Activated T-helper 1 cell treated with anti-CD3 and anti-CD28 coated beads, Interleukin-12 subunit alpha, Interleukin-12 subunit beta, Interleukin-2, Interleukin-4 antibody, amounts not matched to agents 30 ng/mL and 10 ng/mL and 1 ng/mL, durations not matched to agents 14 hours and 24 hours and 36 hours (primary cell): ENCODE measurements at regions not wholly inside any gene's neighbourhood (a gene's known extent, or its start where the extent isn't known, plus 50 kb on each side); places are given as distances from the start of the nearest gene placed in this dataset.
"Not testable (repeated sequence)": the region's sequence is repeated elsewhere in the genome, so short reads cannot be mapped to it uniquely, and the experiment has no call there.

Experiments
- DNase-seq: peaks from one replicate; pipeline ENCODE4 v3.0.0; 2021; ENCODE audit warnings: low spot score
- H3K27ac Mint-ChIP-seq: one replicate; pipeline ENCODE4 v1.8.0; 2021; ENCODE audit warnings: mild to moderate bottlenecking, mixed read lengths
- H3K27me3 Mint-ChIP-seq: one replicate; pipeline ENCODE4 v1.8.0; 2022; ENCODE audit warnings: mild to moderate bottlenecking, moderate library complexity, mixed read lengths; ENCODE audit not compliant: insufficient read depth
- H3K36me3 Mint-ChIP-seq: one replicate; pipeline ENCODE4 v1.8.0; 2021; ENCODE audit warnings: low read depth, mixed read lengths
- H3K4me1 Mint-ChIP-seq: one replicate; pipeline ENCODE4 v1.8.0; 2021; ENCODE audit warnings: low read depth, mixed read lengths
- H3K4me3 Mint-ChIP-seq: one replicate; pipeline ENCODE4 v1.8.0; 2021; ENCODE audit warnings: mild to moderate bottlenecking, moderate library complexity, mixed read lengths
- H3K9me3 Mint-ChIP-seq: one replicate; pipeline ENCODE4 v1.8.0; 2021; ENCODE audit warnings: mixed read lengths
- intact Hi-C: fragments of 100-400 bp; cut with micrococcal nuclease; formaldehyde crosslinking; loops from one replicate; pipeline ENCODE4 v1.15.1; 2024

- no peaks in the 10 kb centered on the region for H3K4me1 Mint-ChIP-seq
- no peaks in the 10 kb centered on the region for H3K36me3 Mint-ChIP-seq
- no peak for DNase-seq
- intact Hi-C loops: no loop called here
- H3K27ac Mint-ChIP-seq: no peak overlapping the region
- no peak overlapping the region for H3K4me3 Mint-ChIP-seq
- peaks cover 10% of the 10 kb centered on the region for H3K9me3 Mint-ChIP-seq
- no peaks in the 10 kb centered on the region for H3K27me3 Mint-ChIP-seq
Measured at GRCh38 chr4:186861317-186861716, 137.7 kb upstream of the FAT1 start.

GRCh38 chr4:186871856-186872255, 148.2 kb upstream of the FAT1 start:
- H3K27ac Mint-ChIP-seq: no peak overlapping the region
- H3K4me1 Mint-ChIP-seq: no peaks in the 10 kb centered on the region
- peaks cover 5% of the 10 kb centered on the region for H3K9me3 Mint-ChIP-seq
- no peaks in the 10 kb centered on the region for H3K27me3 Mint-ChIP-seq
- H3K4me3 Mint-ChIP-seq: no peak overlapping the region
- DNase-seq: no peak
- intact Hi-C loops: no loop called here
- H3K36me3 Mint-ChIP-seq: no peaks in the 10 kb centered on the region

GRCh38 chr4:186873095-186873494, 149.4 kb upstream of the FAT1 start:
- not testable (repeated sequence) for H3K36me3 Mint-ChIP-seq, H3K4me3 Mint-ChIP-seq

GRCh38 chr4:186875476-186875875, 151.8 kb upstream of the FAT1 start:
- H3K9me3 Mint-ChIP-seq: peaks cover 10% of the 10 kb centered on the region
- H3K36me3 Mint-ChIP-seq: no peaks in the 10 kb centered on the region
- intact Hi-C loops: no loop called here
- H3K27me3 Mint-ChIP-seq: no peaks in the 10 kb centered on the region
- H3K4me1 Mint-ChIP-seq: no peaks in the 10 kb centered on the region
- DNase-seq: no peak
- no peak overlapping the region for H3K27ac Mint-ChIP-seq
- H3K4me3 Mint-ChIP-seq: no peak overlapping the region

More at GRCh38 chr4:186873095-186873494, 149.4 kb upstream of the FAT1 start:
- H3K4me1 Mint-ChIP-seq, H3K27me3 Mint-ChIP-seq, H3K27ac Mint-ChIP-seq, DNase-seq, intact Hi-C loops, H3K9me3 Mint-ChIP-seq: not testable (repeated sequence)

- H3K4me1 Mint-ChIP-seq: no peaks in the 10 kb centered on the region
- H3K27me3 Mint-ChIP-seq: no peaks in the 10 kb centered on the region
- intact Hi-C loops: no loop called here
- DNase-seq: no peak
- peaks cover 10% of the 10 kb centered on the region for H3K9me3 Mint-ChIP-seq
- no peaks in the 10 kb centered on the region for H3K36me3 Mint-ChIP-seq
- H3K27ac Mint-ChIP-seq: no peak overlapping the region
- H3K4me3 Mint-ChIP-seq: no peak overlapping the region
Measured at GRCh38 chr4:186876961-186877626, 153.4 kb upstream of the FAT1 start.

GRCh38 chr4:186878203-186878776, 154.6 kb upstream of the FAT1 start:
- Mint-ChIP-seq H3K27ac (no peak overlapping the region), H3K4me3 (no peak overlapping the region), H3K27me3 (no peaks in the 10 kb centered on the region), H3K36me3 (no peaks in the 10 kb centered on the region), H3K9me3 (peaks cover 10% of the 10 kb centered on the region), H3K4me1 (no peaks in the 10 kb centered on the region)
- intact Hi-C loops: no loop called here
- no peak for DNase-seq

- H3K36me3 Mint-ChIP-seq: no peaks in the 10 kb centered on the region
- peaks cover 14% of the 10 kb centered on the region for H3K9me3 Mint-ChIP-seq
- no peaks in the 10 kb centered on the region for H3K27me3 Mint-ChIP-seq
- H3K4me3 Mint-ChIP-seq: no peak overlapping the region
- H3K4me1 Mint-ChIP-seq: no peaks in the 10 kb centered on the region
- intact Hi-C loops: no loop called here
- H3K27ac Mint-ChIP-seq: no peak overlapping the region
- DNase-seq: no peak
Measured at GRCh38 chr4:186881521-186882220, 158.0 kb upstream of the FAT1 start.

- H3K27ac Mint-ChIP-seq: no peak overlapping the region
- no peaks in the 10 kb centered on the region for H3K36me3 Mint-ChIP-seq
- peaks cover 11% of the 10 kb centered on the region for H3K9me3 Mint-ChIP-seq
- intact Hi-C loops: no loop called here
- no peaks in the 10 kb centered on the region for H3K4me1 Mint-ChIP-seq
- H3K27me3 Mint-ChIP-seq: no peaks in the 10 kb centered on the region
- no peak for DNase-seq
- no peak overlapping the region for H3K4me3 Mint-ChIP-seq
Measured at GRCh38 chr4:186882293-186882692, 158.6 kb upstream of the FAT1 start.

- no peaks in the 10 kb centered on the region for H3K36me3 Mint-ChIP-seq
- H3K27ac Mint-ChIP-seq: no peak overlapping the region
- H3K27me3 Mint-ChIP-seq: no peaks in the 10 kb centered on the region
- H3K4me3 Mint-ChIP-seq: no peak overlapping the region
- DNase-seq: no peak
- intact Hi-C loops: no loop called here
- no peaks in the 10 kb centered on the region for H3K4me1 Mint-ChIP-seq
- peaks cover 4% of the 10 kb centered on the region for H3K9me3 Mint-ChIP-seq
Measured at GRCh38 chr4:186885289-186885688, 161.6 kb upstream of the FAT1 start.

GRCh38 chr4:186886759-186887158, 163.1 kb upstream of the FAT1 start:
- intact Hi-C loops: no loop called here
- H3K27me3 Mint-ChIP-seq: no peaks in the 10 kb centered on the region
- H3K9me3 Mint-ChIP-seq: peaks cover 4% of the 10 kb centered on the region
- no peak overlapping the region for H3K27ac Mint-ChIP-seq
- H3K4me1 Mint-ChIP-seq: no peaks in the 10 kb centered on the region
- H3K36me3 Mint-ChIP-seq: no peaks in the 10 kb centered on the region
- H3K4me3 Mint-ChIP-seq: no peak overlapping the region
- DNase-seq: no peak

- H3K4me1 Mint-ChIP-seq: no peaks in the 10 kb centered on the region
- H3K36me3 Mint-ChIP-seq: no peaks in the 10 kb centered on the region
- no peak overlapping the region for H3K27ac Mint-ChIP-seq
- no peaks in the 10 kb centered on the region for H3K27me3 Mint-ChIP-seq
- peaks cover 4% of the 10 kb centered on the region for H3K9me3 Mint-ChIP-seq
- DNase-seq: no peak
- intact Hi-C loops: no loop called here
- no peak overlapping the region for H3K4me3 Mint-ChIP-seq
Measured at GRCh38 chr4:186887291-186887700, 163.6 kb upstream of the FAT1 start.

GRCh38 chr4:186887752-186888151, 164.1 kb upstream of the FAT1 start:
- intact Hi-C loops: no loop called here
- no peak for DNase-seq
- peaks cover 7% of the 10 kb centered on the region for H3K9me3 Mint-ChIP-seq
- H3K27ac Mint-ChIP-seq: no peak overlapping the region
- no peaks in the 10 kb centered on the region for H3K27me3 Mint-ChIP-seq
- H3K4me3 Mint-ChIP-seq: no peak overlapping the region
- H3K4me1 Mint-ChIP-seq: no peaks in the 10 kb centered on the region
- H3K36me3 Mint-ChIP-seq: no peaks in the 10 kb centered on the region

- no peak for DNase-seq
- no peak overlapping the region for H3K4me3 Mint-ChIP-seq
- no peak overlapping the region for H3K27ac Mint-ChIP-seq
- no peaks in the 10 kb centered on the region for H3K4me1 Mint-ChIP-seq
- no peaks in the 10 kb centered on the region for H3K36me3 Mint-ChIP-seq
- no peaks in the 10 kb centered on the region for H3K27me3 Mint-ChIP-seq
- intact Hi-C loops: no loop called here
- H3K9me3 Mint-ChIP-seq: peaks cover 19% of the 10 kb centered on the region
Measured at GRCh38 chr4:186889876-186890643, 166.4 kb upstream of the FAT1 start.
